ENCODE measurements at regions not wholly inside any gene's neighbourhood (a gene's known extent, or its start where the extent isn't known, plus 50 kb on each side); places are given as distances from the start of the nearest gene placed in this dataset.

DNA sequence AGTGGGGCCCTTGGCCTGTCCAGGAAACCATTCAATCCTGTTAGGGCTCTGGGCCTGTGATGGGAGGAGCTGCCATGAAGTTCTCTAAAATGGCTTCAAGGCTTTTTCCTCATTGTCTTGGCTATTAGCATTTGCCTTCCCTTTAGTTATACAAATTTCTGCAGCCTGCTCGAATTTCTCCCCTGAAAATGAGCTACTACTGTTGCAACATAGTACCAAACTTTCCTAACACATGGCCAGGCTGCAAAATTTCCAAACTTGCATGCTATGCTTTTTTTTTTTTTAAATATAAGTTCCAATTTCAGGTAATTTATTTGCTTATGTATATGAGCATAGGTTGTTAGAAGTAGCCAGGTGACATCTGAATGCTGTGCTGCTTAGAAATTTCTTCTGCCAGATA is 560.8 kb upstream of the TBL1XR1 start:
- Histone ChIP-seq H3K27me3 (ENCODE audit: insufficient read depth, low read length, poor library complexity, severe bottlenecking) (no peaks in the 10 kb centered on the region), H3K27ac (ENCODE audit: low read depth, low read length) (no peak overlapping the region), H3K4me3 (ENCODE audit: low read length) (no peak overlapping the region), H3K9me3 (ENCODE audit: low read length) (no peaks in the 10 kb centered on the region), H3K4me1 (ENCODE audit: insufficient read depth, low read length) (no peaks in the 10 kb centered on the region), H3K36me3 (ENCODE audit: insufficient read depth, low read length) (no peaks in the 10 kb centered on the region)
- POLR2A ChIA-PET, result no interaction called here
- no peaks in the 10 kb centered on the region for H3K9me3 Mint-ChIP-seq
- H3K4me1 Mint-ChIP-seq, result peaks cover 0 to 3% (median 0%) of the 10 kb centered on the region in 3 donors
- H3K36me3 Mint-ChIP-seq, result peaks cover 0 to 9% (median 5%) of the 10 kb centered on the region in 3 donors
- H3K27ac Mint-ChIP-seq, result no peak overlapping the region
- CTCF ChIA-PET, result interaction anchor here (1.1 kb wide), 1 partner anchor 397 kb away, joined by 4 read pairs; no protein-coding TSS in a partner anchor
- H3K27me3 Mint-ChIP-seq, result peaks cover 0 to 1% of the 10 kb centered on the region in 2 donors
- DNase-seq, result no peak
- no peak overlapping the region for H3K4me3 Mint-ChIP-seq

DNA sequence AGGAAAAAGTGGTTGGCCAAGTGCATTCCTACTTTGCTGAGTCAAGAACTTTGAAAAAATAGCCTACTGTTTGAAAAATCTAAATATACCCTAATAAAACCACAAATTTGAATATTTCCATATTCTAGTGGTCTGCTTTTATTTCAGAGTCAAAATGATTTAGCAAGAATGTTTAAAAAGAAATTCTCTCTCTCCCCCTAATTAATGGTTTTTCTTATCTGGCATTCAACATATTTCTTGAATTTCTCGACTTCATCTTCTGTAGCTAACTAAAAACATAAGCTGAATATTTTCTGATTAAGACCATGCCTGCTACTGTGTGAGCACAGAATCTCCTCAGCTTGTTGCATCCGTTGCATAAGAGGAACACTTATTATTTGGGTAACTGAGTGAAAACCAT is 563.5 kb upstream of the TBL1XR1 start:
- Mint-ChIP-seq H3K4me1 (no peaks in the 10 kb centered on the region), H3K4me3 (no peak overlapping the region), H3K27me3 (peaks cover 0 to 1% of the 10 kb centered on the region in 2 donors), H3K36me3 (peaks cover 0 to 13% (median 5%) of the 10 kb centered on the region in 3 donors), H3K27ac (no peak overlapping the region), H3K9me3 (no peaks in the 10 kb centered on the region)
- ChIA-PET POLR2A (no interaction called here), CTCF (no interaction called here)
- no peak overlapping the region for H3K27ac ChIP-seq (ENCODE audit: low read depth, low read length)
- no peaks in the 10 kb centered on the region for H3K4me1 ChIP-seq (ENCODE audit: insufficient read depth, low read length)
- H3K27me3 ChIP-seq (ENCODE audit: insufficient read depth, low read length, poor library complexity, severe bottlenecking), result no peaks in the 10 kb centered on the region
- no peak overlapping the region for H3K4me3 ChIP-seq (ENCODE audit: low read length)
- H3K9me3 ChIP-seq (ENCODE audit: low read length), result no peaks in the 10 kb centered on the region
- no peak for DNase-seq
- no peaks in the 10 kb centered on the region for H3K36me3 ChIP-seq (ENCODE audit: insufficient read depth, low read length)

DNA sequence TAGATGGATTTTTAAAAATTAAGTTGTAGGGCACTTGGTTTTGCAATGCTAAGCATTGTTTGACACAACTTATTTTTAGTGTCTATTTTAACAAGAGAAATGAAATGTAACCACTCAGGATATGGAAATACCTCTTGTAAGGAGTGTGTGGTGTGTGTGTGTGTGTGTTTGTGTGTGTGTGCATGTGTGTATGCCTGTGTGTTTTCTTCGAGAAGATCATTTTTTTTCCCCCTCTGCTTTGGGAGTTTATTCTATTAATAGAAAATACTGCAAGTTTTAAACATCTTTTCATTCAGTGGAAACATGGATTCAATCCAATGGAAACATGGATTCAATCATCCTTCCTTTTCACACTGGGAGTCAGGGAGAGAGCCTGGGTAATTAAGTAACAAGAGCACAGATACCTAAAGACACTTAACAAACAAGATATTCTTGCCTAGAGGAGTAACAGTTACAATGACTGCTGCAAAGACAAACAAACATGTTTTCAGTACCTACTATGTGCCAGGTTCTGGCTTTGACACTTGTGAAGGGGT is 567.2 kb upstream of the TBL1XR1 start:
- CTCF ChIA-PET, result no interaction called here
- H3K36me3 Mint-ChIP-seq, result peaks cover 0 to 20% (median 3%) of the 10 kb centered on the region in 3 donors
- H3K4me1 Mint-ChIP-seq, result no peaks in the 10 kb centered on the region
- no peaks in the 10 kb centered on the region for H3K27me3 Mint-ChIP-seq
- Histone ChIP-seq H3K27me3 (ENCODE audit: insufficient read depth, low read length, poor library complexity, severe bottlenecking) (no peaks in the 10 kb centered on the region), H3K36me3 (ENCODE audit: insufficient read depth, low read length) (no peaks in the 10 kb centered on the region), H3K27ac (ENCODE audit: low read depth, low read length) (no peak overlapping the region), H3K9me3 (ENCODE audit: low read length) (no peaks in the 10 kb centered on the region), H3K4me3 (ENCODE audit: low read length) (no peak overlapping the region), H3K4me1 (ENCODE audit: insufficient read depth, low read length) (no peaks in the 10 kb centered on the region)
- POLR2A ChIA-PET, result no interaction called here
- no peak overlapping the region for H3K27ac Mint-ChIP-seq
- peaks cover 2 to 12% (median 7%) of the 10 kb centered on the region in 5 donors for H3K9me3 Mint-ChIP-seq
- DNase-seq, result no peak
- no peak overlapping the region for H3K4me3 Mint-ChIP-seq

DNA sequence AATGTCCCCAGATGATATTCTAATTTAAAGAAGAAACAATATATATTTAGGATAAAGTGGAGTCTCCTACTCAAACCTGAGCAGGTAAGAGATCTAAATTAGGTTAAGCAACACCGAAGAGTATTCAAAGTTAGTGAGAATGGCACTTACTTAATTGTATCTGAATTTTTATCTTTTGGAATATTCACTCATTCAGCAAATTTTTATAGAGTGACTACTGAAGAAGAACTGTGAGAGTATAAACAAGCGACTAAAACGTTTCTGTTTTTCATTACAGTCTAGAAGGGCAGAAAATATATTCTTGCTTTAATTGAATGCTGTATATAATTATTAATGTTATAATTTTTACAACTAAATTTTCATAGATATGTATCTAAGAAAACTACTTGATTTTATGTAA is 567.7 kb upstream of the TBL1XR1 start:
- H3K27me3 ChIP-seq (ENCODE audit: insufficient read depth, low read length, poor library complexity, severe bottlenecking), result no peaks in the 10 kb centered on the region
- Mint-ChIP-seq H3K4me3 (no peak overlapping the region), H3K9me3 (peaks cover 2 to 15% (median 10%) of the 10 kb centered on the region in 5 donors), H3K4me1 (no peaks in the 10 kb centered on the region), H3K36me3 (peaks cover 0 to 19% (median 3%) of the 10 kb centered on the region in 3 donors), H3K27me3 (no peaks in the 10 kb centered on the region), H3K27ac (no peak overlapping the region)
- H3K9me3 ChIP-seq (ENCODE audit: low read length), result no peaks in the 10 kb centered on the region
- ChIA-PET POLR2A (no interaction called here), CTCF (no interaction called here)
- no peak overlapping the region for H3K27ac ChIP-seq (ENCODE audit: low read depth, low read length)
- no peak overlapping the region for H3K4me3 ChIP-seq (ENCODE audit: low read length)
- DNase-seq, result no peak
- no peaks in the 10 kb centered on the region for H3K4me1 ChIP-seq (ENCODE audit: insufficient read depth, low read length)
- no peaks in the 10 kb centered on the region for H3K36me3 ChIP-seq (ENCODE audit: insufficient read depth, low read length)

DNA sequence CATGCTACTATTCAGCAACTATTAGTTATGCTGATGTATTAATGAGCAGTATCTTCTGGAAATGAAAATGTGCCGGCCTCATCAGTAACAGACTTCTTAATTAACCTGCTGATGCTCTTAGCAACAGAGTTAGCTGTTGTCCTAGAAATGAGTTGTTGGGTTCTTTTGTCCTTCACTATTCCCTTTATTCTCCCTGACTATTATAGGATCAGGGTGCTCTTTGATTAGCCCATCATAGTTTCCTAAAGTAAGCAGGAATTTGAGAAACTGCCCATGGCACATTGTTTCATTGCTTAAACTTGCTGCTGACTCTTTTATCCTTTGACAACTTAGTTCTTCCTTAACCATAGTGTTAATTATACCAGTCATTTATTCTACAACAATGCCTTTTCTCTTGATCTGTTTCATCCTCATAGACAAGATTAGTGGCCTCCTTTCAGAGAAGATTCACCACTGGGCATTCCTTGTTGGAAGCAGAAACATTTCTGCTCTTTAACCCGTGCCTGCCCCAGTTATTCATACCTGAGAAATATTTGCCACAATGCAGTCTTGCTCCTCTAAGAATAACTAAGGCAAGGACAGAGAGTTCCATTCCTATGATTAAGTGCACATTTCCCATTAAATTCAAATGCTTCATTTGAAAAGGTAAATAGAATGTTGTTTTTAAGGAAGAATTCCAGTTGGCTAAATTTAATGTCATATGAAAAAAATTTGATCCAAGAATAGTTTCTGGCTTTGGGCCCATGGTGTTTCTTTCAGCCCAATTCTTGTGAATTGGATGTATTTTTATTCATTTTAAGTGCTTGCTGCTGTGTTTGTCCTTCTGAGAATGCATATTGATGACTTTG is 573.3 kb upstream of the TBL1XR1 start:
- peaks cover 0 to 17% (median 2%) of the 10 kb centered on the region in 3 donors for H3K36me3 Mint-ChIP-seq
- CTCF ChIA-PET, result no interaction called here

DNA sequence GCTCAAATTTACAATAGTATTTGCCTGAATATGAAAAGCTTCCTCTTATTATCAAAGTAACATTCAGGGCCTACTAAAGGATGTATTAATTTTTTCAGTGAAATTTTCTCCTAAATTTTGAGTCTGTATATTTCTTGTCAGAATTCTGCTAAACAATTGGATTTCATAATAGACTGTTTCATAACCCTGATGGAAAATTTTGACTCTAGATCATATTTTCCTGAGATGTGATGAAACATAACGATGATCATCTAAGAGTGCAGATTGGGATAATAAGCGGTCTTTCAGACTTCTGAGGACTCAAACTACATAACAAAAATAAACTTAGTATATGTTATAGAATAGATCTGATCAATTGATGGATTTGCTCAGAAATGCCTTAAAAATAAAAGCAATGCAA is 574.5 kb upstream of the TBL1XR1 start:
- Mint-ChIP-seq H3K4me3 (no peak overlapping the region), H3K27me3 (no peaks in the 10 kb centered on the region), H3K9me3 (peaks cover 2 to 16% (median 10%) of the 10 kb centered on the region in 5 donors), H3K36me3 (peaks cover 0 to 14% (median 2%) of the 10 kb centered on the region in 3 donors), H3K4me1 (no peaks in the 10 kb centered on the region), H3K27ac (peak overlapping the region in 1 of 8 donors; percentile 23)
- H3K4me1 ChIP-seq (ENCODE audit: insufficient read depth, low read length), result no peaks in the 10 kb centered on the region
- H3K27ac ChIP-seq (ENCODE audit: low read depth, low read length), result no peak overlapping the region
- no peaks in the 10 kb centered on the region for H3K36me3 ChIP-seq (ENCODE audit: insufficient read depth, low read length)
- ChIA-PET POLR2A (no interaction called here), CTCF (no interaction called here)
- no peak for DNase-seq
- no peaks in the 10 kb centered on the region for H3K9me3 ChIP-seq (ENCODE audit: low read length)
- H3K27me3 ChIP-seq (ENCODE audit: insufficient read depth, low read length, poor library complexity, severe bottlenecking), result no peaks in the 10 kb centered on the region
- H3K4me3 ChIP-seq (ENCODE audit: low read length), result no peak overlapping the region

More for the DNA sequence above, 573.3 kb upstream of the TBL1XR1 start:
- H3K27me3 Mint-ChIP-seq, result no peaks in the 10 kb centered on the region
- H3K4me1 Mint-ChIP-seq, result no peaks in the 10 kb centered on the region
- peaks cover 2 to 16% (median 10%) of the 10 kb centered on the region in 5 donors for H3K9me3 Mint-ChIP-seq
- no peak for DNase-seq
- Histone ChIP-seq H3K9me3 (ENCODE audit: low read length) (no peaks in the 10 kb centered on the region), H3K4me3 (ENCODE audit: low read length) (no peak overlapping the region), H3K27ac (ENCODE audit: low read depth, low read length) (no peak overlapping the region), H3K36me3 (ENCODE audit: insufficient read depth, low read length) (no peaks in the 10 kb centered on the region), H3K27me3 (ENCODE audit: insufficient read depth, low read length, poor library complexity, severe bottlenecking) (no peaks in the 10 kb centered on the region), H3K4me1 (ENCODE audit: insufficient read depth, low read length) (no peaks in the 10 kb centered on the region)
- H3K4me3 Mint-ChIP-seq, result no peak overlapping the region
- H3K27ac Mint-ChIP-seq, result no peak overlapping the region
- POLR2A ChIA-PET, result interaction anchor here (0.6 kb wide), 1 partner anchor 61 kb away, joined by 3 read pairs; no protein-coding TSS in a partner anchor

DNA sequence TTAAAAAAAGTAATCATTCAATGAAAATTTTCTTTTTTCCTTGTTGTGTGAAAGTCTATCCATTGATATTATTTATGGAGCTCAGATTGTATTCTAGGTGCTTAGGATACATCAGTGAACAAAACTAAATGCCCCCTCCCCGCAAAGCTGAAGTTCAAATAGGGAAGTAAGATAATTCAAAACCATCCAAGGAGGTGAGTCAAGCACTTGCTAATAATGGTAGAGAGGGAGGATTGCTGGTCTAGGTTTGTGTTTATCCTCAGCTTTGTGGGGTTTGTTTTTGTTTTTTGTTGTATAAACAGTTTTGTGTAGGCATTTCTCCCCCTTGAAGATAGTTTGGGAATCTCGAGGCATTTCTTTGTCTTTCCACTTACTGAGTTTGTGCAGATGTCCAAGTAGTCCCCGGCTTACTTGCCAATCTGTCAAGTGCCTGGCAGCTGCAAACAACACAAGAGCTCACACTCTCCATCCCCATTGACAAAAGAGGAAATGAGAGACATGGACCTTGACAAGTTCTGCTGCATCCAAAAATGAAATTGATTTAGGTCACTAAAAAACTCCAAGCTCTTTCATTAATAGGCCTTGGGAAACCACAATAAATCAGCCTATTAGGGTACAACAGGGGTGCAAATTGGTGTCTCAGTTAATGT is 575.8 kb upstream of the TBL1XR1 start:
- ChIA-PET POLR2A (no interaction called here), CTCF (no interaction called here)
- Histone ChIP-seq H3K4me1 (ENCODE audit: insufficient read depth, low read length) (peaks cover 2% of the 10 kb centered on the region), H3K27me3 (ENCODE audit: insufficient read depth, low read length, poor library complexity, severe bottlenecking) (no peaks in the 10 kb centered on the region), H3K36me3 (ENCODE audit: insufficient read depth, low read length) (no peaks in the 10 kb centered on the region), H3K9me3 (ENCODE audit: low read length) (no peaks in the 10 kb centered on the region), H3K27ac (ENCODE audit: low read depth, low read length) (no peak overlapping the region), H3K4me3 (ENCODE audit: low read length) (no peak overlapping the region)
- no peak for DNase-seq
- H3K9me3 Mint-ChIP-seq, result peaks cover 2 to 13% (median 8%) of the 10 kb centered on the region in 5 donors
- H3K36me3 Mint-ChIP-seq, result peaks cover 0 to 11% (median 1%) of the 10 kb centered on the region in 3 donors
- no peak overlapping the region for H3K27ac Mint-ChIP-seq
- no peak overlapping the region for H3K4me3 Mint-ChIP-seq
- peaks cover 5 to 9% (median 5%) of the 10 kb centered on the region in 3 donors for H3K4me1 Mint-ChIP-seq
- no peaks in the 10 kb centered on the region for H3K27me3 Mint-ChIP-seq

DNA sequence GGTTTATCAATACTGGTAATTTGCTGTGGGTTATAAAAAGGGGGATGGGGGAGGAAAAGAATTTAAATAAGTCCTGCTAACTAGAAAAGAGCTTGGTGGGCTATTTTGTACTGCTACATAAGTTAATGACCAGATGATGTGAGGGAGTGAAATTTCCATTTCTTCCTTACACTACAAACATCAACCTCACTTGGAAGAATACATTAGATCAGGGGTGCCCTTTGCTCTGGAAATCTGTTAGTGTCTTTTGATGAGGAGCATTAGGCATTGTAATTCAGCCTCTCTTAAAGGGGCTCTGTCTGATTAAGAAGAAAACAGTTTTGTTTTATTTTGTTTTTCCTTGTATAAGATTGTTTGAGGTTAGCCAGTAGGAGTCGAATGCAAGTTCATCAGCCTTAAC is 576.4 kb upstream of the TBL1XR1 start:
- Mint-ChIP-seq H3K36me3 (peaks cover 0 to 10% (median 1%) of the 10 kb centered on the region in 3 donors), H3K27ac (no peak overlapping the region), H3K4me1 (peaks cover 12 to 16% (median 12%) of the 10 kb centered on the region in 3 donors), H3K4me3 (no peak overlapping the region), H3K9me3 (peaks cover 2 to 11% (median 7%) of the 10 kb centered on the region in 5 donors), H3K27me3 (no peaks in the 10 kb centered on the region)
- H3K4me3 ChIP-seq (ENCODE audit: low read length), result no peak overlapping the region
- DNase-seq, result no peak
- H3K36me3 ChIP-seq (ENCODE audit: insufficient read depth, low read length), result no peaks in the 10 kb centered on the region
- H3K4me1 ChIP-seq (ENCODE audit: insufficient read depth, low read length), result peaks cover 9% of the 10 kb centered on the region
- H3K9me3 ChIP-seq (ENCODE audit: low read length), result no peaks in the 10 kb centered on the region
- H3K27ac ChIP-seq (ENCODE audit: low read depth, low read length), result no peak overlapping the region
- ChIA-PET POLR2A (no interaction called here), CTCF (no interaction called here)
- no peaks in the 10 kb centered on the region for H3K27me3 ChIP-seq (ENCODE audit: insufficient read depth, low read length, poor library complexity, severe bottlenecking)

All from CD8-positive, alpha-beta memory T cell (primary cell).